ENCODE measurements at regions not wholly inside any gene's neighbourhood (a gene's known extent, or its start where the extent isn't known, plus 50 kb on each side); places are given as distances from the start of the nearest gene placed in this dataset.
"Not testable (repeated sequence)": the region's sequence is repeated elsewhere in the genome, so short reads cannot be mapped to it uniquely, and the experiment has no call there.

GRCh38 chr5:25544652-25545249 lies 900.0 kb upstream of the CDH10 start:
- Mint-ChIP-seq H3K4me3 (ENCODE audit: unreplicated experiment) (no peak overlapping the region), H3K36me3 (ENCODE audit: low read depth) (no peaks in the 10 kb centered on the region), H3K27me3 (ENCODE audit: low read depth) (no peaks in the 10 kb centered on the region), H3K9me3 (ENCODE audit: low read depth) (no peaks in the 10 kb centered on the region), H3K27ac (ENCODE audit: unreplicated experiment) (no peak overlapping the region), H3K4me1 (ENCODE audit: low read depth) (peaks cover 2% of the 10 kb centered on the region)
- TF ChIP-seq CTCF (IDR thresholded peaks at IDR 0.05) = peak; percentile 71
- no peak for DNase-seq (ENCODE audit: low spot score)

- Mint-ChIP-seq H3K36me3 (ENCODE audit: low read depth) (no peaks in the 10 kb centered on the region), H3K27ac (ENCODE audit: unreplicated experiment) (no peak overlapping the region), H3K4me3 (ENCODE audit: unreplicated experiment) (no peak overlapping the region), H3K27me3 (ENCODE audit: low read depth) (no peaks in the 10 kb centered on the region), H3K9me3 (ENCODE audit: low read depth) (no peaks in the 10 kb centered on the region), H3K4me1 (ENCODE audit: low read depth) (peaks cover 2% of the 10 kb centered on the region)
- DNase-seq (ENCODE audit: low spot score) = no peak
- no peak for TF ChIP-seq CTCF (IDR thresholded peaks at IDR 0.05)
These were observed 895.9 kb upstream of the CDH10 start for GRCh38 chr5:25540628-25541027.

- H3K4me3 Mint-ChIP-seq (ENCODE audit: unreplicated experiment) = no peak overlapping the region
- no peaks in the 10 kb centered on the region for H3K36me3 Mint-ChIP-seq (ENCODE audit: low read depth)
- no peak overlapping the region for H3K27ac Mint-ChIP-seq (ENCODE audit: unreplicated experiment)
- DNase-seq (ENCODE audit: low spot score) = no peak
- H3K9me3 Mint-ChIP-seq (ENCODE audit: low read depth) = no peaks in the 10 kb centered on the region
- TF ChIP-seq CTCF (IDR thresholded peaks at IDR 0.05) = no peak
- H3K4me1 Mint-ChIP-seq (ENCODE audit: low read depth) = peaks cover under 1% of the 10 kb centered on the region
- no peaks in the 10 kb centered on the region for H3K27me3 Mint-ChIP-seq (ENCODE audit: low read depth)
These were observed 894.8 kb upstream of the CDH10 start for GRCh38 chr5:25539536-25539935.

- DNase-seq (ENCODE audit: low spot score); H3K27me3 Mint-ChIP-seq (ENCODE audit: low read depth); H3K4me1 Mint-ChIP-seq (ENCODE audit: low read depth); H3K36me3 Mint-ChIP-seq (ENCODE audit: low read depth); H3K9me3 Mint-ChIP-seq (ENCODE audit: low read depth); H3K27ac Mint-ChIP-seq (ENCODE audit: unreplicated experiment); H3K4me3 Mint-ChIP-seq (ENCODE audit: unreplicated experiment): not testable (repeated sequence)
These were observed 891.7 kb upstream of the CDH10 start for GRCh38 chr5:25536461-25536860.

- no peaks in the 10 kb centered on the region for H3K27me3 Mint-ChIP-seq (ENCODE audit: low read depth)
- no peaks in the 10 kb centered on the region for H3K4me1 Mint-ChIP-seq (ENCODE audit: low read depth)
- DNase-seq (ENCODE audit: low spot score) = no peak
- H3K36me3 Mint-ChIP-seq (ENCODE audit: low read depth) = no peaks in the 10 kb centered on the region
- TF ChIP-seq CTCF (IDR thresholded peaks at IDR 0.05) = no peak
- H3K4me3 Mint-ChIP-seq (ENCODE audit: unreplicated experiment) = no peak overlapping the region
- no peaks in the 10 kb centered on the region for H3K9me3 Mint-ChIP-seq (ENCODE audit: low read depth)
- H3K27ac Mint-ChIP-seq (ENCODE audit: unreplicated experiment) = no peak overlapping the region
These were observed 871.4 kb upstream of the CDH10 start for GRCh38 chr5:25516141-25516540.

- Mint-ChIP-seq H3K4me1 (ENCODE audit: low read depth) (no peaks in the 10 kb centered on the region), H3K4me3 (ENCODE audit: unreplicated experiment) (no peak overlapping the region), H3K9me3 (ENCODE audit: low read depth) (no peaks in the 10 kb centered on the region), H3K27me3 (ENCODE audit: low read depth) (no peaks in the 10 kb centered on the region), H3K27ac (ENCODE audit: unreplicated experiment) (no peak overlapping the region), H3K36me3 (ENCODE audit: low read depth) (no peaks in the 10 kb centered on the region)
- DNase-seq (ENCODE audit: low spot score) = no peak
- no peak for TF ChIP-seq CTCF (IDR thresholded peaks at IDR 0.05)
These were observed 870.7 kb upstream of the CDH10 start for GRCh38 chr5:25515525-25515924.

- not testable (repeated sequence) for DNase-seq (ENCODE audit: low spot score); H3K4me1 Mint-ChIP-seq (ENCODE audit: low read depth); H3K9me3 Mint-ChIP-seq (ENCODE audit: low read depth); H3K27me3 Mint-ChIP-seq (ENCODE audit: low read depth); H3K27ac Mint-ChIP-seq (ENCODE audit: unreplicated experiment); H3K36me3 Mint-ChIP-seq (ENCODE audit: low read depth); H3K4me3 Mint-ChIP-seq (ENCODE audit: unreplicated experiment)
These were observed 865.9 kb upstream of the CDH10 start for GRCh38 chr5:25510692-25511091.

GRCh38 chr5:25508011-25508410 lies 863.2 kb upstream of the CDH10 start:
- not testable (repeated sequence) for H3K36me3 Mint-ChIP-seq (ENCODE audit: low read depth); H3K9me3 Mint-ChIP-seq (ENCODE audit: low read depth); H3K27ac Mint-ChIP-seq (ENCODE audit: unreplicated experiment); H3K4me3 Mint-ChIP-seq (ENCODE audit: unreplicated experiment); H3K27me3 Mint-ChIP-seq (ENCODE audit: low read depth); DNase-seq (ENCODE audit: low spot score); H3K4me1 Mint-ChIP-seq (ENCODE audit: low read depth)
